ENCODE measurements at regions not wholly inside any gene's neighbourhood (a gene's known extent, or its start where the extent isn't known, plus 50 kb on each side); places are given as distances from the start of the nearest gene placed in this dataset.

DNA sequence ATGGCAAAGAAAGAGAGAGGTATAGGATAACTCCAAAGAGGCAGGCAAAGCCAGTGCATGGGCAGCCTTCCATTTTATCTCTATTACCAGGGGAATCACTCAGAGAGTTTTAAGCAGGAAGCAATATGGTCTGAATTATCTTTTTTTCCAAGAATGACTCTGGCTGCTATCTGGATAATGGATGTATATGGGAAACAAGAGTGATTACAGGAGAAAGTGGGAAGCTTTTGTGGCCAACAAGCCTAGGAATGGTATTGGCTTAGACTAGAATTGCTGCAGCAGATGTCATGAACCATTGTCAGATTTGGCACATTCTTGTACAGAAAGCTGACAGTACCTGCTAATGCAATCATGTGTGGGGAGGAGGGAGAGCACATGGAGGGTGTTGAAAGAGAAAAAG is 73.0 kb upstream of the BTBD3 start:
- DNase-seq (ENCODE audit: low read depth), result no peak
- TF ChIP-seq, protein P1, sequence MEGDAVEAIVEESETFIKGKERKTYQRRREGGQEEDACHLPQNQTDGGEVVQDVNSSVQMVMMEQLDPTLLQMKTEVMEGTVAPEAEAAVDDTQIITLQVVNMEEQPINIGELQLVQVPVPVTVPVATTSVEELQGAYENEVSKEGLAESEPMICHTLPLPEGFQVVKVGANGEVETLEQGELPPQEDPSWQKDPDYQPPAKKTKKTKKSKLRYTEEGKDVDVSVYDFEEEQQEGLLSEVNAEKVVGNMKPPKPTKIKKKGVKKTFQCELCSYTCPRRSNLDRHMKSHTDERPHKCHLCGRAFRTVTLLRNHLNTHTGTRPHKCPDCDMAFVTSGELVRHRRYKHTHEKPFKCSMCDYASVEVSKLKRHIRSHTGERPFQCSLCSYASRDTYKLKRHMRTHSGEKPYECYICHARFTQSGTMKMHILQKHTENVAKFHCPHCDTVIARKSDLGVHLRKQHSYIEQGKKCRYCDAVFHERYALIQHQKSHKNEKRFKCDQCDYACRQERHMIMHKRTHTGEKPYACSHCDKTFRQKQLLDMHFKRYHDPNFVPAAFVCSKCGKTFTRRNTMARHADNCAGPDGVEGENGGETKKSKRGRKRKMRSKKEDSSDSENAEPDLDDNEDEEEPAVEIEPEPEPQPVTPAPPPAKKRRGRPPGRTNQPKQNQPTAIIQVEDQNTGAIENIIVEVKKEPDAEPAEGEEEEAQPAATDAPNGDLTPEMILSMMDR (conservative IDR thresholded peaks at IDR 0.05; ENCODE audit: low read depth, low read length), result no peak
- no peak overlapping the region for H3K4me3 ChIP-seq (ENCODE audit: low read depth, low read length)

DNA sequence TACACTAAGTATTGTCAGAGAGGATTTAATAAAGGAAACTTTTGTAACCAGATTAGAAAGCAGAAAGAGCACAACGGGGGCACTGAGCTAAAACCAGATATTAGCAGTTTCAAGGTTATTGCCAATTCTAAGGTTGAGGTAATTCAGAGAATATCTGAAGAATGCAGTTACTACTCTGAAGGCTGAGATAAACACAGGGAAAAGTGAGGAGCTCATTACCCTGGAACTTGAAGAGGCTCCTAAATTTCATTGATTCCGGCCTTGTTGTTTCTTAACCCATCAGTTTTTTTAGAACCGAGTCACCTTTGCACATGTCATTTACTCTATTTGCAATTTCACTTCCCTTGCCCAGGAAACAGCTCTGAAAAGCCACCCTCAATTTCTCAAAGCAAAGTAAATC is 72.4 kb upstream of the BTBD3 start:
- TF ChIP-seq, protein P1 (conservative IDR thresholded peaks at IDR 0.05; ENCODE audit: low read depth, low read length), result no peak
- DNase-seq (ENCODE audit: low read depth), result peak; percentile 27

DNA sequence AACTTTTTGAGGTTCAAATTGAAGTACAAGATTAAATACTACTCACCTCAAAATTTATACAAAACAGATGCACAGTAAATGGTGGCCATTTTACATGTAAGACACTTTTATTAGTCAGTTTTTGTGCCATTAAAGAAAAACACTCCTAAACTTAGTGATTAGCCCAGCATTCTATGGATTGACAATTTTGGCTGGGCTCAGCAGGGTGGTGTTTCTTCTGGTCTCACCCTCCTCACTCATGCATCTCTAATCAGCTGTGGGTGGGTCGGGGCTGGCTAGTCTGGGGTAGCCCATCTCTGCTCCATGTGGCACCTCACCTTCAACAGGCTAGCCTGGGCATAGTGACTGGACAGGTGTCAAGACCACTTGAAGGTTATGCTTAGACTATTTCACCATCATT is 71.6 kb upstream of the BTBD3 start:
- TF ChIP-seq, protein P1 (conservative IDR thresholded peaks at IDR 0.05; ENCODE audit: low read depth, low read length), result no peak
- DNase-seq (ENCODE audit: low read depth), result no peak
- H3K4me3 ChIP-seq (ENCODE audit: low read depth, low read length), result no peak overlapping the region

More for the DNA sequence above, 72.4 kb upstream of the BTBD3 start:
- H3K4me3 ChIP-seq (ENCODE audit: low read depth, low read length), result no peak overlapping the region

DNA sequence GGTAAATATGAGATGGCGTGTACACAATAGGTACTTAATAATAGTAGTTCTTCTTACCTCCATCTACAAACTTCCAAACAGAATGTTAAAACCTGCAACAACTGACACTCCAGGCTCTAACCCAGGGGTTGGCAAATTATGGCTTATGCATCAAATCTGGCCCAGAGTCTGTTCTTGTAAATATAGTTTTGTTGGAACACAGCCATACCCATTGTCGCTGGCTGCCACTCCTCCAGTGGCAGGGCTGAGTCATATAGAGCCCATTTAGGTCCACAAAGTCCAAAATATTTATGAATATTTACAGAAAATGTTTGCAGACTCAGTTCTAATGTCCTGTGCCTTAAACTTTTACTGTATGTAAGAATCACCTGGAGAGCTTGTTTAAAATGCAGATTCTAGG is 69.9 kb upstream of the BTBD3 start:
- H3K4me3 ChIP-seq (ENCODE audit: low read depth, low read length), result no peak overlapping the region
- DNase-seq (ENCODE audit: low read depth), result no peak
- TF ChIP-seq, protein P1 (conservative IDR thresholded peaks at IDR 0.05; ENCODE audit: low read depth, low read length), result no peak

DNA sequence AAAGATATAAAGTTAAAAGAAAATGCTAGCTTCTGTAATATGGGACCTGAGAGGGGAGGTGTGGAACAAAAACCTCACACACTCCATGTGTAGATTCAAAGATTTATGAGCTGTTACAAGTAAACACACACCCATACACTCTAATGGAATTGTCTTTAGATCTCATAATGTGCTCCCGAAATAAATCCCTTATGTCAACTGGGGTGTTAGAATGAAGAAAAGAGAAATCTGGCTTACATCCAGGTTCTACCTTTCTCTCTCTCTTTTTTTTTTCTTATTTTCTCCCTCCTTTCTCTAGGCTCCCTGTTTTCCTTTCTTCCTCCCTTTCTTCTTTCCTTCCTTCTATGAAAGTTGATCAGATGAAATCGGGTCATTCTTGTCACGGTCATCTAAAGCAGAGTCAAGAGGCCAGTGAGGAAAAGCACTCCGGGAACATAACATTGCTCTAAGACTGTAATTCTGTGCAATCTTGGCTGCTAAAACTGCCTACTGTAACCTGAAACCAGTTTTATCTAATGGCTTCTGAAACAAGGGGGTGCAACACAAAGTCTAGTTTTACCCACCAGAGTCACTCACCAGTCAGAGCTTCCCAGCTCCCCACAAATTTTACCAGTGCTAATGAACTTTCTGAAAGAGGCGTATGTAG is 68.3 kb upstream of the BTBD3 start:
- TF ChIP-seq, protein P1 (conservative IDR thresholded peaks at IDR 0.05; ENCODE audit: low read depth, low read length), result no peak
- DNase-seq (ENCODE audit: low read depth), result no peak

DNA sequence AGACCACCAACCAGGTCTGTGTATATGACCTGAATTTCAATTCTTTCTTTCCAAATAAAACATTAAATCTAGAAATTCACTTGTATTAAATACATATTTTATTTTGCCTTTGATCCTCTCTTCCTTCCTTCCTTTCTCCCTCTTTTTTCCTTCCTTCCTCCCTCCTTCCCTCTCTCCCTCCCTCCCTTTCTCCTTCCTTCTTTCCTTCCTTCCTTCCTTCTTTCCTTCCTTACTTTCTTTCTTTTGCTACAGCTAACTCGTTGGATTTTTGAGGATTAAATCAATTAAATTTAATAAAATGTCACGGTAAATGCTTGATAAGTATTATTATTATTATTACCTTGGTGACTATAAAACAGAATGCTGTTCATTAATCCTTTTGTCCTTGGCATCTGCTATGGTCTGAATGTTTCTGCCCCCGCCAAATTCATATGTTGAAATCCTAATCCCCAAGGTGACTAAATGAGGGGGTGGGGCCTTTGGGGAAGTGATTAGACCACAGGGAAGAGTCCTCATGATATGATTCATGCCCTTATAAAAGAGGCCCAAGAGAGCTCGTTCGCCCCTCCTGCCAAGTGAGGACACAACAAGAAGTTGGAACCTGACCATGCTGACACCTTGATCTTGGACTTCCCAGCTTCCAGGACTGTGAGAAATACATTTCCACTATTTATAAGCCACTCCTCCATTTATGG is 67.6 kb upstream of the BTBD3 start:
- H3K4me3 ChIP-seq (ENCODE audit: low read depth, low read length), result no peak overlapping the region
- DNase-seq (ENCODE audit: low read depth), result no peak
- TF ChIP-seq, protein P1 (conservative IDR thresholded peaks at IDR 0.05; ENCODE audit: low read depth, low read length), result no peak

More for the DNA sequence above, 68.3 kb upstream of the BTBD3 start:
- no peak overlapping the region for H3K4me3 ChIP-seq (ENCODE audit: low read depth, low read length)

DNA sequence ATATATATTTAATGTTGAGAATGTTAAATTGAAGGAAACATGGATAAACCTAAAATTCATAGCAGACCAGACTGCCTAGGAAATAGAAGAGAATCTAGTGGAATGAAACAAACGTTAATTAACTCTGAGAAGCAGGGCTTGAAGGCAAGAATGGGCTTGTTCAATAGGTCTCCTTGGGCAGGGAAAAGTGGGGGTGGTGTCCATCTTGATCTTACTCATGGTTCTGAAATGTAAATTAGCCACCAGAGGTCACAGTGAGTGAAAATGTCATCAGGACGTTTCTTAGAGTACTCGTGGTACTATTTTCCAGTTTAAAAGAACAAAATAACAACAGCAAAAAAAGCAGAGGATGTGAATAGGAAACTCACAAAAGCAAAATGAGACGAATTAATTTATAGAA is 66.8 kb upstream of the BTBD3 start:
- DNase-seq (ENCODE audit: low read depth), result peak; percentile 25
- H3K4me3 ChIP-seq (ENCODE audit: low read depth, low read length), result no peak overlapping the region
- TF ChIP-seq, protein P1 (conservative IDR thresholded peaks at IDR 0.05; ENCODE audit: low read depth, low read length), result no peak
